ENCODE measurements at regions not wholly inside any gene's neighbourhood (a gene's known extent, or its start where the extent isn't known, plus 50 kb on each side); places are given as distances from the start of the nearest gene placed in this dataset.
"Not testable (repeated sequence)": the region's sequence is repeated elsewhere in the genome, so short reads cannot be mapped to it uniquely, and the experiment has no call there.

DNA sequence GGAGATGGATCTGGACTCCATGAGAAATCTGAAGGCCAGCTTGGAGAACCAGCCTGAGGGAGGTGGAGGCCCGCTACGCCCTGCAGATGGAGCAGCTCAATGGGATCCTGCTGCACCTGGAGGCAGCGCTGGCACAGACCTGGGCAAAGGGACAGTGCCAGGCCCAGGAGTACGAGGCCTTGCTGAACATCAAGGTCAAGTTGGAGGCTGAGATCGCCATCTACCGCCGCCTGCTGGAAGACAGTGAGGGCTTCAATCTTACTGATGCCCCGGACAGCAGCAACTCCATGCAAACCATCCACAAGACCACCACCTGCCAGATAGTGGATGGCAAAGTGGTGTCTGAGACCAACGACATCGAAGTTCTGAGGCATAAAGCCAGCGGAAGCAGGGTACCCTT is 601.5 kb upstream of the ZP4 start:
- DNase-seq = no peak

DNA sequence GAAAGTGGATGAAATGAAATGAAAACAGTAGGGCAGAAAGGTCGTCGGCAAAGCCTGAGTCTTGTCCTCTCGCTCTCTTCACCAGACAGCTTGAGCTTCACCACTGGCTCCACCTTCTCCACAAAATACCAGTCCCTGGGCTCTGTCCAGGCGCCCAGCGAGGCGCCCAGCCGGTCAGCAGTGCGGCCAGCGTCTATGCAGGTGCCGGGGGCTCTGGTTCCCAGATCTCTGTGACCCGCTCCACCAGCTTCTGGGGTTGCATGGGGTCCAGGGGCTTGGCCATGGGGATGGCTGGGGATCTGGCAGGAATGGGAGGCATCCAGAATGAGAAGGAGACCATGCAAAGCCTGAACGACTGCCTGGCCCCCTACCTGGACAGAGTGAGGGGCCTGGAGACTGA is 600.5 kb upstream of the ZP4 start:
- no peak for DNase-seq

DNA sequence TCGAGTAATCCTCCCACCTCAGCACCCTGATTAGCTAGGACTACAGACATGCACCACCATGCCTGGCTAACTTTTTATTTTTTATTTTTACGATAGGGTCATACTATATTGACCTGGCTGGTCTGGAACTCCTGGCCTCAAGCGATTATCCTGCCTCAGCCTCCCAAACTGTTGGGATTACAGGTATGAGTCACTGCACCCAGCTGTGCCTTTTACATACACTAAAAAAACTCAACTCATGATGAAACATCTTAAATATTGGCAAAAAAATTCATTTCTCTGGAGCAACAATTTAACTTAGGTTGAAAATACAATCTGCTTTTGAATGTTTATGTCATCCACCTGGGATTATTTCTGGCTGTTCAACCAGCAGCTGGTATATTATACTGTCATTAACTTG is 598.3 kb upstream of the ZP4 start:
- DNase-seq = no peak

DNA sequence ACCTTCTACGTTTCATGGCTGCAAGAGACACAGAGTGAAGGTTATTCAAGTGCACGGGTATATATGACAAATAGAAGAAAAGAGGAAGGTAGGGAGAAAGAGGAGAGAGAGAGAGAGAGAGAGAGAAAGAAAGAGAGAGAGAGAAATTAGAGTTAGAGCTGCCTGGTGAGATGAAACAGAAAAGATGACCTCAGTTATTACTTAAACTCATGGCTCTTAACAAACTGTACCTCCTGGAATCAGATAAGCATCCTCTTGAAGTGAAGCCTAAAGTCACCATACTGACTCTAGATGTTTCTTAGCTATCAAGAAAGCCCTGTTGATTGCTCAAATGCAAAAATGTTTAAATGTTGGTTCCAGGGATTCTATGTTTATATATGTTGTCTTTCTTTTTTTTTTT is 597.7 kb upstream of the ZP4 start:
- DNase-seq = no peak

DNA sequence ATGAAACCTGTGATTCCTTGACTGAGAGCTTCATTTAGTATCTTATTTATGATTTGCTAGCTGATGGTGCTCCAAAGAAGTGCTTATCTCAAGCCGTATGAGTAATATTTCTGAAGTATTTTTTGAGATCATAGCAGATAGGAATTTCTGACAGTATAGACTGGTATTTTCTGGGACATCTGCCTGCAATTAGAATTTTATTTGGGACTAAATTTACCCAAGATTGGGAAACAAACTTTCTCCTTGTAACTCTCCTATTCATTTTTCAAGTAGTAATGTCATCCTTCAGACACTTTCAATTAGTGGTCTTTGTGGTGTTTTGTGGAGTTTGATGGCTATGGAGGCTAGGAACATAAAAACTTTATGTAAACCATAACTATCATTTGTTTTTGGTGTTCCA is 597.2 kb upstream of the ZP4 start:
- no peak for DNase-seq

DNA sequence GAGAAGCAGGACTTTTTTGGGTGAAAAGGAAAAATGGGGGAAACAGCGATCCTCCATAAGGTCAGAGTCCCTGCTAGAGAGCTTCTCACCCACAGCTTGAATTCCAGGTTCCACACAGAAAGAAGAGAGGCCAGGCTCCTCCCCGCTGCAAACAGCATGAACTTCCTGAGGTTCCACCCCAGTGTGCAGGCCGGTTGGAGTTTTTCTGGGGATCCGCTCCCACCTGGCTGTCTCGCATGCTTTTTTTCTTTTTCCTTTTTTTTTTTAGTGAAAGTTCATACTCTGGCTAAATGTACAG is 595.1 kb upstream of the ZP4 start:
- no peak for DNase-seq

DNA sequence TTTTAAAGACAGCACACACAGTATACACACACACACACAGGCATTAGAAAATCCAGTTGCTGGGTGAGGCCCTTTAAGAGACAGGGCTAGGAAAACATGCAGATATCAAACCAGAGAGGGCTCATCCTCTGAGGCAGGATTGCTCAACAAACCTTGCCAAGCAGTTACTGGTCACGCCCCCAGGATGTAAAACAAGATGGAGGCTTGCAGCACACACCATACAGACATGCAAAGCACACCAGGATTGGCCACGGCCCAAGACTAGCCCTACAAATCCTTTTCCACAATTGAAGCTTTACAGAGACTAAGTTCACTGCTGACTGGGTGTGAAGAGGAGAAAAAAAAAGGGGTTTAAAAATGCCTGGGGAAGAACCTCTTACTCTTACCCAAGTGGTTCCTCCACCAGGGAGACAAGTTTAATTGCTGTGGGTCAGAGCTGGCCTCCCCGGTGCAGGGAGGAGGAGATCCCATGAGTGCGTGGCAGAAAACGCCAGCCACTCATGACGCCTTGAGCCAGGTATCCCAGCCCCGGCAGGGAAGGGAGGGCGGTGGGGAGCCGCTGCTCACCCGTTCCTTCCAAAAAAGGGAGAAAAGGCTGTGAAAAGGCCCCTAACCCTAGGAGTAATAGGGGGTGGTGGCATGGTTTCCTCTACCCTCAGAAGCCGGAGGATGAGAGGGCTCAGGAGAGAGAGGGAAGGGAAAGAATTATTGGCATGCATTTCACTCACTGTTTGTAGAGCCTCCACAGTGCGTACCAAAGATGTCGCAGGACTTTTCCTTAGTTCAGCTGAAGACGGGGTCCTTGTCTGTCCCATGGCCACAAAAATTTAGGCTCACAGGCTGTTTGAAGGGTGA is 594.6 kb upstream of the ZP4 start:
- DNase-seq = no peak

DNA sequence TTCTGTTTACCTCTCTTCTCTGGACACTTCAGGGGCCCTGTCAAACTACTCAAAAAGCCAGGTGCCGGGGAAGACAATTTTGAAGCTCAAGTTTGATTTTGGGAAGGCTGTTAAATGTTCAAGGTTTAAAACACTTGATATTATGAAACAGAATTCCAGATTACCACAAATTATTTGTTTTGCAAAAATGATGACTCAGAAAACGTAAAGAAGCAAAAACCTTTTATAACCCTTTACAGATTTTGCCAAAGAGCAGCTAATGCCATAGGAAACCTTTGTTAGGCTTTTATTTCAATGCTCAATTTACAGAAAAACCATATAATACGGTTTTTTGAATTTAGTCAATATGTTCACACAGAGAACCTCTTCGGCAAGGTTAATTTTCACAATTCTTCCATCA is 593.4 kb upstream of the ZP4 start:
- DNase-seq = no peak

DNA sequence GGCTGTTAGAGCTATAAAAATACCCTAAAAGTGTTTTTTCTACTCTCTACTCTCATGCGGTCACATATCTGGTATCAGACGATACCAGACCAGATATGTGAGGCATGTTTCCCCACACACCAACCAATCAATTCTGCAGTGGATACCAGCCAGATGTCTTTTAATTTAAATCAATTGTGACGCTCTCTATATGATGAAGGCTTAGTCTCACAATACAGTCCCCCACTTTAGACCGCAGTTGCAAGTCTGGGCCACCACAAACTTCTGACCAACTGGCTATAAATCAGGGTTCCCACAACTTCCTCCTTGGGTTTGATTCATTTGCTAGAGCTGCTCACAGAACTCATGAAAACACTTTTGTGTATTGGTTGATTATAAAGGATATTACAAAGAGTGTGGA is 586.1 kb upstream of the ZP4 start:
- DNase-seq = no peak

DNA sequence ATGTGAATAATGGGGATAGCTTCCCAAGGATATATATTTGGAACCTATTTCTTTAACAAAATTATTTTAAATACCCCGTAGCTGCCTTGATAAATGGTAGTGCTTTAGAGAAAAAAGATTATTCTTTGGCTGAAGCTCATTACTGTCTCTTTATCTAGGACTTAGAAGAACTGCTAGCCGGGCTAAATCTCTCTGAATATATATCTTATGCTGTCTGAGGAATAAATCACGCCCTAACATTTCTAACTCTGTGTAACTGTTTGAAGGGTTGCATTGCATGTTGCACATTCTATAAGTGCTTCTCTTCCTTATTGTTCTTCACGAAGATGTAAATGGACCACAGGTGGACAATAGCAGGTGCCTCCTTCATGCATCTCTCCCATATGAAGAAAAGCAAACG is 585.0 kb upstream of the ZP4 start:
- no peak for DNase-seq

DNA sequence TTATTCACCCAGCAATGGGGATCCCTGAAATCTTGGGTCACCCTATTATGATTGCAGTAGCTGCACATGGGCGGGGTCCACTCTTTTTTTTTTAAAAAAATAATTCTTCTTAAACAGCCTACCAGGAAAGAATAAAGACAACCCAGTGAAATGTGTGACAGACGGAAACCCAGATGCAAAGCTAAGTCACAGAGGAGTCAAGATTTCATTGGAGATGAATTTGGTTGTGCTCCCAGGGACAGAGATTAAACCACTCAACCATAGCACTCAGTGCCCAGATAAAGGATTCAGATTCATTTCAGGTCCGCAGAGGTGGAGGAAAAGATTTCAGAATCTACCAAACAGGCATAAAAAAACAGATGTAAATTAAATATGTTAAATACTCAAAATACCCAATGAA is 583.5 kb upstream of the ZP4 start:
- DNase-seq = no peak

DNA sequence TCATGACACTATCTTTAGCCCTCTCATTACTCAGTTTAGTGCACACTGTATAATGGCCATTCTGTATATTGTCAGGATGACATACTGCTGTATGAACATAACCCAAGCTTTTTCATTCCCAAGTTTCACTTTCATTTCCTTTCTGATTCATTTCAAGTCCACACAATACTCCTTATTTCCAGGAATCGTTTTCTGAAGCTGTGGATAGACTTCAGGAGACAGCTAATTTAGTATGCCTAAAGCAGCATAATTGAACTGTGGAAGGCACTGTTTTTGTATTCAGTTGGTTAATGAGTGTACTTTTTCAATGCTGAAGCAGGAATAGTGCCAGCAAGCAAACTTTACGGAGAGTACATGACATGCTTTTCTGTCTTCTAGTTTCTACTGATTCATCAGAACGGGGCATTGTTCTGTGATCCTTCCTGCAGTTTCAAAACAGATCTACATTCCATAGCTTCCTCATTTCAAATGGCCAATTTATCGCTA is 578.5 kb upstream of the ZP4 start:
- no peak for DNase-seq

DNA sequence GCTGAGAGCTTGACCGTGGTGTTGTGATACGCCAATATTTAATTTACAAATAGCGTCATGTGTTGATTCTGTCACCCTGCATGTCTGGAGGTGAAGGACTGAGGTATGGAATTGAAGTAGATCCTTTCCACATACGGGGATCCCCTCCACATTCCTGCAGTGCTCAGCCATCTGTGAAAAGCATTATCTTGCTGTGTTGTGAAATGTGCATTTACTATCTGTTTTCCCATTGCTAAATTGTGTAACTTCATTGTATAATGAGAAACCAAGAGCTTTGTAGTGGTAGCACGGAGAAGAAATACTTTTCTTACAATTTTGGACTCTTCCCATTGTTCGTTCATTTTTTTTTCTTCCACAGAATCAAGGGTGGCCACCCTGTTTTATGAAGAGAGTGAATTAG is 577.3 kb upstream of the ZP4 start:
- DNase-seq = no peak

DNA sequence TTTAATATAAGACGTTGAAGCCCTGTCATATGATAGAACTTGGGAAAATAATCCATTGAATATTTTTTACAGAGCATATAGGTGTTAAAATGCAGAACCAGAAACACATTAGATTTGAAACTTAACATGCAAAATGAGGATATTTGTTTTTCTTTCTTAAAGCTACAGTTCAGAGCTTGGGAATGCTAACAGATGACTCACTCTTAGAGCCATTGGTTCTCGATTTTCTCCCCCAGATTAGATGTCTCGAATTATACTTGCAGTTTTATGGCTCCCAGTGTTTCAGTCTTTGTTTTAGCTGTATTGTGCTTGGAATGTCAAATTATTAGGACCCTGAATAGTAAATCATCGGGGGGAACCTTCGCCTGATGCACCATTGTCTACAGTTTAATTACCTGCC is 575.7 kb upstream of the ZP4 start:
- DNase-seq = no peak

DNA sequence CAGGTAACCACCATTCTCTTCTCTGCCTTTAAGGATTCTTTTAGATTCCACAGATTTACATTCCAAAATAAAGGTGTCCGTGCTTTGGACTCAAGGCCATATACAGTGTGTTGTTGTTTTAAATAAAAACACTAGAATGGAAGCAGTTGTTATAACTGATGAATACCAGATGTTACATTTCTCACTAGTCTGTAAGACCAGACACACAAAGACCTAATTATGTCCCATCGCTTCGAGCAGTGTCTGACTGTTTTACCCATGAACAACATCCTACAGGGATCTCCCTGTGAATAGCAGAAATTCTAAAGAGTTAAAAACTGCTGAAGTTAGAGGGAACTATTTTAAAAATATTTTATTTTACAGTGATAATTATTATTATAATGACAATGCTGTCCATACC is 574.7 kb upstream of the ZP4 start:
- no peak for DNase-seq

DNA sequence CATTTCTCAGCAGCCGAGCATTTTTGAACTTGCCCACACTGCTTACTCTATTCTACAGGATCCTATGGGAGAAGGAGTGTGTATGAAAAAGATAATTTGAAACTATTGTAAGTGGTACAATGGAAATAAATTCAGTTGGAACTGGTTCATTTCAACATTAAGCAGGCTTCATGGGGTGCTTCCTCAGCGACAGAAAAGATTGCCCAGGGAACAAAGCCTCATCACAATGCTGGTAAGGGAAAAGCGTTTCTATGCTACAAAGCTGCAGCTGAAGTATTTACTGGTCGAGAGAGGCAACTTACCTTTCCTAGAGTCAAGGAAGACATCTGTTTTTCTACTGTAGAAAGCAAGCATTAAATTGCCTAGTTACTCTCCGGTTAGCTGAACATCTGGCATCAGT is 568.2 kb upstream of the ZP4 start:
- DNase-seq = no peak

DNA sequence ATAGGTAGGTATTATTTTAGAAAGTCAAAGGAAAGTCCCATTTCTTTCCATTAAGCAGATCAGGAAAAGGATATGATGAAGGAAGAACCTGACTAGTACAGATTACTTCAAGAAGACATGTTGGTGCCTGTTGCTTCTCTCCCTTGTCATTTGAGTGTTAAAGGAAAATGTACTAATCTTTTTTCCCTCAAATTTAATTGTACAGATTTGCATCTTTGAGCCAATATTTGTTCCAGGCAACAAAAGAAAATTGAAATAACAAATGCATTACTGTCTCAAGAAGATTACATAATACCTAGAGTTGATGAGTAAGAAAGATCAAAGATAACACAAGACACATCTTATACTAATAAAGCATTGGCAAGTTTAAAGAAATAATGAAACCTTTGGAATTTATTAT is 566.9 kb upstream of the ZP4 start:
- no peak for DNase-seq

DNA sequence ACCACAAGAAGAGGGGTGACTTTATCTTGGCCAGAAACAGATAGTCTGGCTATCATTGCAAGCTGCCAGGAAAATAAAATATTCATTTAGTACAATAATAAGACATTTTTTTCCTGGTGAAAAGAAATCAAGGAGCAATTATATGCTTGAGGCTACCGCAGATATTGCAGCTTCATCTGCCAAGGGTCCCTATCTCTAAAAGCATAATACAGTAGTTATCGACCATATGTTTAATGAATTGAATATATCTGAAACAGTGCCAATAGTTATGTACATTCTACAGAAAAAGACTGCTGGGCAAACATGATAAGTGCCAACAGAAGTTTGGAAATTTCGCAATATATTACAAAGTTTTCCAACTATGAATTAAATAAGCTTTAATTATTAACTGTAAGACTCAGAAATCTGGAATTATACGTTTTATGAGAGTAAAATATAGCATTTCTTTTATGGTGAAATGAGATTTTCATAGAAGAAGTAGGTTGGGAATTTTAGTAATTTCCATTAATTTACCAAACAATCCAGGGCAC is 561.1 kb upstream of the ZP4 start:
- no peak for DNase-seq

DNA sequence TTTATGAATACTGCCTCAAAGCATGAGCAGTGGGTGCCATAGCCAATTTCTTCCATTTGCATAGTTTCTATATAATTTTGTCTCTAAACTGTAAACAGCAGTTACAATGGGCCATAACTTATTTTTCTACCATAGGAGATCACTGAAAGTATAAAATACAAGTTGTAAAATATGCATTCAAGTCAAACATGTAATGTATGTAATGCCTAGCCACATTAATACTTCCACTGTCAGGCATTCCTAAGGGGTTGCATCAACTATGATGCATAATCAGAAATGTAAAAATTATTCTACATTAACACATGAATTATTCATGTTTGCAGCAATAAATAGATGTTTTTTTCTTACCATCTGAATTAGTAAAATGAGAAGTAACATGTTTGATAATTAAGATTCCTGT is 560.3 kb upstream of the ZP4 start:
- no peak for DNase-seq

DNA sequence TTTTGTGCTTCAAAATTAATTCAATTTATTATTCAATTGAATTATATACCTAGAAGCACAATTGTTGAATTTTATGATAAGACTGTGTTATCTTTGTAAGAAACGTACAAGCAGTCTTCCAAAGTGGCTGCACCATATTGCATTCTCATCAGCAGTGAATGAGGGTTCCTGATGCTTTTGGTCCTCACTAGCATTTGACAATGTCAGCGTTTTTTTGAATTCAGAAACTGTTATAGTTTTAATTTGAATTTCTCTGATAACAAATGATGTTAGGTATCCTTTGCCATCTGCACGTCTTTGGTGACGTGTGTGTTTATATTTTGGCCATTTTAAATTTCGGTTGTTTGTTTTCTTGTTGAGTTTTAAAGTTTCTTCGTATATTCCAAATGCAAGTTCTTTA is 553.0 kb upstream of the ZP4 start:
- no peak for DNase-seq

DNA sequence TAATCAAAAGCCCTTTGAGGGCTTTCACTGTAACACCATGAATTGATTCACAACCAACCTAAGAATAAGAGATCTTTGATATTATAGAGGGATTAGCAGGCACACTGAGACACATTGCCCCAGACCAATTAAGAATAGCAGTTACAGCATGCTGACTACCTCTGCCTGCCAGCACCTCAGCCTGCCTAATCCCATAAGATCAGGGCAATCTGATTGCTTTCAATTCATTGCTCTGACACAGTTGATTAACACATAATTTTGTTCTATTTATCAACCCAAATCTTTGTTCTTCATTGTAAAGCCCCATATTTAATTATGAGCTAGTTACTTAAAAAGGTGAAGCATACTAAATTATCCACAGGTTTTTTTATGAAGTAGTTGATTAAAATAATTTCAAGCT is 548.8 kb upstream of the ZP4 start:
- no peak for DNase-seq

DNA sequence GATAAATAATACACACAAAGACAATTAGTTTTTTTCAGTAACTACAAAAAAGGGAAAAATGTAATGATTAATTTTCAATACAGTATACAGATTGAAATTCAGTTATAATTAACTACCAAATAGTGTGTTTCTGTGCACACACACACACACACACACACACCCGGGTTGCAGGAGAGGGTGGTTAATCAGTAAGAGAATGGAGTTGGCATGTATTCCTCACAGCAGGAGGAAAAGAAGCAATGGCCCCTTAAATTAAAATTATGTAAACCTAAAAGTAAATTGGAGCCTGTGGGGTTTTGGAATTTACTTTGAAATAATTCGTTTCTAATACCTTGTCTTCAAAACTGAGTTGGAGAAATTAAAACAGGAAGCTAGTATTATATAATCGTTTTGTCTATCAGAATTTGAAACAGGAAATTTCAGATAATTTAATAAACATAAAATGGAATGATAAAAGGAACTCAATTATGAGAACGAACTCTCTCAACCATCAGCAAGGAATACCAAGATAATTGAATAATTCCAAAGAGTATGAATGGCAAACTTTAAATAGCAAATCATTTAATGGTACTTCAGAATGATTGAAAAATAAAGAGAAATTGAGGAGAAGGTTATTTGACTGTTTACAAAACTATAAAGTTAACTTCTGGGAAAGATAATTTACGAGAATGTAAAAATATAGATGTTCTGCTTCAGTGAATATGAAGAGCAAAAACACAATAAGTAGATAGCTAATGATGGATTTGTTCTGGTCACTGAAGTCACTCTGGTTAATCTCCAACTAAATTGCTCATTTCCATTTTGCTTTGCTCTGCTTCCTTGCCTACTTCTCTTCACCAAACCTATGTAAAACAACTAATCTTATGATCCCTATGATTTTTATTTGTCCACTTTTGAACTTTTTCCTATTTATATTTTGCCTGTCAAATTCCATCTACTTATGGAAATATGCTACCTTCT is 547.9 kb upstream of the ZP4 start:
- DNase-seq = no peak

DNA sequence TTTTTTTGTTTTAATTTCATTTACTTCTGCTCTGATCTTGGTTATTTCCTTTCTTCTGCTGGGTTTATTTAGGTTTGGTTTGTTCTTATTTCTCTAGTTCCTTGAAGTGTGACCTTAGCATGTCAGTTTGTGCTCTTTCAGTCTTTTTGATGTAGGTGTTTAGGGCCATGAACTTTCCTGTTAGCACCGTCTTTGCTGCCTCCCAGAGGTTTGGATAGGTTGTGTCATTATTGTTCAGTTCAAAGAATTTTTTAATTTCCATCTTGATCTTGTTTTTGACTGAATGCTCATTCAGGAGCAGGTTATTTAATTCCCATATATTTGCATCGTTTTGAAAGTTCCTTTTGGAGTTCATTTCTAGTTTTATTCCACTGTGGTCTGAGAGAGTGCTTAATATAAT is 539.0 kb upstream of the ZP4 start:
- not testable (repeated sequence) for DNase-seq

DNA sequence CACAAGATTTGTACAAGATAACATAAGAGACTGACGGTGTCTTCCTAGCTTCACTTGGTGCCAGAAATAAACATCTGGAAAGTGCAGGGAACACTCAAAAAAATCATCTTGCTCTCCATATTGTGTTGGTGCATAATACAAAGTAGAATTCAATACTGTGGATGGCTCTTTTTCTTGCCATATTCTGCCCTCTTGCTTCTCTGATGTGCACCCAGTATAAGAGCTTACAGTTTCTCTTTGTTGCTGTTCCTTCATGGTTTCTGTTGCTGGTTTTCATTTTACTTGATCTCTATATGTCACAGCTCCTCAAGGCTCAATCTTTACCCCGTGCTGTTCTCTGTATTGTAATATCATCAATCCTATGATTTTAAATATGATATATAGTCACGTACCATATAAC is 528.5 kb upstream of the ZP4 start:
- no peak for DNase-seq
